ENCODE measurements at regions not wholly inside any gene's neighbourhood (a gene's known extent, or its start where the extent isn't known, plus 50 kb on each side); places are given as distances from the start of the nearest gene placed in this dataset.

DNA sequence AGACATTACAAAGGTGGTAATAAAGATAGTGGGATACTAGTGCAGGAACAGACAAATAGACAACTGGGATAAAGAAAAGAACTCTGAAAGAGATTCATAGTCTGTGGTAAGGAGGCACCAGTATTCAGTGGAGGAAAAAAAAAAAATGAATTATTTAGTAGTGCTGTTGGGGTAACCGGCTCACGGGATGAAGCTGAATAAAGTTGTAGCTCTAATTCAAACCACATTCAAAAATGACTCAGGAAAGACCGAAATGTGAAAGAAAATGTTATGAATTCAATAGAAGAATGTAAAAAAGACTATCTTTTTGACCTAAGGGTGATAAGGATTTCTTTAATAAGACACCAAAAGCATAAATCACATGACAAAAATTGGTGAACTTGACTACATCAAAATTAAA is 83.1 kb upstream of the HABP2 start:
- TF ChIP-seq, protein P1, sequence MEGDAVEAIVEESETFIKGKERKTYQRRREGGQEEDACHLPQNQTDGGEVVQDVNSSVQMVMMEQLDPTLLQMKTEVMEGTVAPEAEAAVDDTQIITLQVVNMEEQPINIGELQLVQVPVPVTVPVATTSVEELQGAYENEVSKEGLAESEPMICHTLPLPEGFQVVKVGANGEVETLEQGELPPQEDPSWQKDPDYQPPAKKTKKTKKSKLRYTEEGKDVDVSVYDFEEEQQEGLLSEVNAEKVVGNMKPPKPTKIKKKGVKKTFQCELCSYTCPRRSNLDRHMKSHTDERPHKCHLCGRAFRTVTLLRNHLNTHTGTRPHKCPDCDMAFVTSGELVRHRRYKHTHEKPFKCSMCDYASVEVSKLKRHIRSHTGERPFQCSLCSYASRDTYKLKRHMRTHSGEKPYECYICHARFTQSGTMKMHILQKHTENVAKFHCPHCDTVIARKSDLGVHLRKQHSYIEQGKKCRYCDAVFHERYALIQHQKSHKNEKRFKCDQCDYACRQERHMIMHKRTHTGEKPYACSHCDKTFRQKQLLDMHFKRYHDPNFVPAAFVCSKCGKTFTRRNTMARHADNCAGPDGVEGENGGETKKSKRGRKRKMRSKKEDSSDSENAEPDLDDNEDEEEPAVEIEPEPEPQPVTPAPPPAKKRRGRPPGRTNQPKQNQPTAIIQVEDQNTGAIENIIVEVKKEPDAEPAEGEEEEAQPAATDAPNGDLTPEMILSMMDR (conservative IDR thresholded peaks at IDR 0.05; ENCODE audit: low read depth, low read length): no peak
- DNase-seq (ENCODE audit: low read depth): no peak
- H3K4me3 ChIP-seq (ENCODE audit: low read depth, low read length): no peak overlapping the region

DNA sequence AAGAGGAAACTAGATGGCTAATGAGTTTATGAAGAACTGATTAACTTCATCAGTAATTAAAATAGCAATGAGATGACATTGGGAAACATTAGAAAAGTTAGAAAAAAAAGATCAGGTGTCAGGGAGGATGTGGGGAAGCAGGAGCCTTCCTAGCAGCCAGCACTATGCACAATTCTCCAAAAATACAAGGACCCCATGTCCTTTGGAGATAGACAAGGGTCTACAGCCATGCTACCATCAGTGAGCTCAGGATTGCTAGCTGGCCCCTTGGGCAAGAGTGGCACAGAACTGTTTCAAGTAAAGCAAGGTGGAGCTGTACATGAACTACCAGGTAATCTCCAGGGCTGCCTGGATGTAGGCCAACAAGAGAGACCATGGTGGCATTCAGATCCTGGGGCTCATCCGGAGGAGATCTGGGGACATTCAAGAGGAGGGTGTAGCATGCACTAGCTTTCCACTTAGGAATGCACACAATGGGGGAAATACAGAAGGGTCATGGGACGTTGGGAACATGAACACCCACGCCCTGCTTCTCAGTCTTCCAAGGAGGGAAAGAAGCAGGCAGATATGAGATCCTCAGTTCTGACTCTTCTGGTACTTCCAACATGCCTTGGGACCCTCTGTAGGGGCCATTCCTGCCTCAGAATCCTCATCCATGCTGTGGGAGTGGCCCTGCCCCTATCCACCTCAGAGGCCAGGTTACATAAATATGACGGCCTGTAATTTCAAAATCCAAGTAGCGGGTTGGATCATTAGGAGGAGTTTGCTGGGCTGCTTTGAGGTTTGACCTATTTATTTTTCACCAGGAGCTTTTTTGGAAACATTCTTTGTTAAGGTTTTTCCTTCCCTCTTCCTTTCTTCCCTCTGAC is 82.2 kb upstream of the HABP2 start:
- no peak overlapping the region for H3K4me3 ChIP-seq (ENCODE audit: low read depth, low read length)
- DNase-seq (ENCODE audit: low read depth): no peak
- TF ChIP-seq, protein P1 (conservative IDR thresholded peaks at IDR 0.05; ENCODE audit: low read depth, low read length): no peak

DNA sequence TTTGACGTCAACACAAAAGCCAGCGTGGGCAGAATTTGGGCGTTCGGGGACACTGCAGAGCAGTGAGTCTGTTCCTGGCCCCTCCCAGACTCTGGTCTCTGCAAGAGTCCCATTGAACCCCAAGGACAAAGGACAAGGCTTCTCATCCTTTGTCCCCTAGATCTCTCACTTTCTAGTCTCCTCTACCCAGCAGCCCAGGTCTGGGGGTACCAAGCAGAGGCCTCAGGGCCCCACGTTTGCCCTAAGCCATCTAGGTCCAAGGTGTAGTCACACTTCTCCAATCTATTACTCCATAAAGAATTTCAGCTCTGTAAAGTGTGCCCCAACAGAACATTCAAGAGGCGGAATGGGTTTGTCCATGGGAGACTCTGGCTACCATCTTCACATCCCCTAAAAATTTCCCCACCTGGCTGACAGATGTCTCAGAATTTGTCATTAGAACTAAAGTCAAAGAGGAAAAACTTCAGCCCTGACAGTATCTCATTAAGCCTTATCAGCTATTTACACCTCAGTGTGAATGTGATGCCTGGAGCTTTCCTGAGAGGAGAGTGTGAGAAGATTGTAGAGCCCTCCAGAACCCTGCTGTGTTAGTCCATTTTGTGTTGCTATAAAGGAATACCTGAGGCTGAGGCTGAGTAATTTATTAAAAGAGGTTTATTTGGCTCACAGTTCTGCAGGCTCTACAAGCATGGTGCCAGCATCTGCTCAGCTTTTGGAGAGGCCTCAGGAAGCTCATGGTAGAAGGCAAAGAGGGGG is 81.4 kb upstream of the HABP2 start:
- H3K4me3 ChIP-seq (ENCODE audit: low read depth, low read length): no peak overlapping the region
- DNase-seq (ENCODE audit: low read depth): no peak
- TF ChIP-seq, protein P1 (conservative IDR thresholded peaks at IDR 0.05; ENCODE audit: low read depth, low read length): no peak

DNA sequence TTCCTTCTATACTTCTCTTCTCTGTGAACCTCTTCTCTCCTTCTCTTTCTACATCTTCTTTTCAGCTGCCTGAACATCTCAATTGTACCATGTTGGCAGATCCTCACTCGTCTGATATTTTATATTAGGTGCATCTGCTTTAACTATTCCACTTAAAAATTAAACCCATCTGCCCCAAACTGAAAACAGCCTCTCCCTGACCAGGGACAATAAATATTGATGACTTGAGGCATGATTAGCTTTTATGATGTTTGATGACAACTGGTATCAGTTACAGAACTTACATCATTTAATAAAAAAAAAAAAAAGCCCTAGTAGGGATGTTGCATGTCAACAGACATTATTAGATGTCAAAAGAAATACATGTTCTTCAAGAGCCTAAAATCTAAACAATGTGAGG is 79.8 kb upstream of the HABP2 start:
- no peak for DNase-seq (ENCODE audit: low read depth)
- TF ChIP-seq, protein P1 (conservative IDR thresholded peaks at IDR 0.05; ENCODE audit: low read depth, low read length): no peak
- H3K4me3 ChIP-seq (ENCODE audit: low read depth, low read length): no peak overlapping the region

DNA sequence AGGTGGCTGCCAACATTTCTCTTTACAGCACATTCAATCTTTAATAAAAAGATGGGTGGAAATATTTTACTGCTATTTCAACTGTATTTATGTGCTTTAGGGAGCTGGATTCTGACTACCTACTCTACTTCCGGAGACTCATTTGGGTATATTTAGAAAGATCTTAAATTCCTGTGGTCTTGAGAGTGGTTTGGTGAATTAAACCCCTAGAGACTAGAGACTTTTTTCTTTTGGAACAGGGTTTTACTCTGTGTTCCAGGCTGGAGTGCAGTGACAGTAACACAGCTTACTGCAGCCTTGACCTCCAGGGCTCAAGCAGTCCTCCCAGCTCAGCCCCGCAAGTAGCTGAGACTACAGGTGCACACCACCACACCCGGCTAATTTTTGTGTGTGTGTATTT is 79.0 kb upstream of the HABP2 start:
- DNase-seq (ENCODE audit: low read depth): peak; percentile 12
- TF ChIP-seq, protein P1 (conservative IDR thresholded peaks at IDR 0.05; ENCODE audit: low read depth, low read length): no peak

DNA sequence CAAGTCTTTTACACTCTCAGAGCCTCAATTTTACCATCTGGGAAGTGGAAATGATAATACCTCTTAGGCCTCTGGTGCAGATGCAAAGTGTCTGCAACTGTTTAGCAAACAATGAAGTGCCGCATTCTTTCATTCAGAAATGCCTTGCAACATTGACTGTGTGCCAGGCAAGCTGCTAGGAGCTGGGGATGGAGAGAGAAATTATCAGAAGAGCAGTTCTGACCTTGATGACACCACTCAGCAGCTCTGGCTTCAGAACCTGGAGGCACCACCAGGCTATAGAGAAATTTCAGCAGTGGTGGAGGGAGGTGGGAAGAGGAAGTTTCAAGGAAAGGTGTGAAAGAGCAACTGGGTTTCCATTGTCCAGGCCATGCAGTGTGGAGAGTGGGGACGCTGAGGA is 78.1 kb upstream of the HABP2 start:
- TF ChIP-seq, protein P1 (conservative IDR thresholded peaks at IDR 0.05; ENCODE audit: low read depth, low read length): no peak
- no peak for DNase-seq (ENCODE audit: low read depth)
- H3K4me3 ChIP-seq (ENCODE audit: low read depth, low read length): no peak overlapping the region

More for the DNA sequence above, 79.0 kb upstream of the HABP2 start:
- H3K4me3 ChIP-seq (ENCODE audit: low read depth, low read length): no peak overlapping the region

Measured in choroid plexus epithelial cell (primary cell).